HEK293 (cell line): ENCODE measurements at regions not wholly inside any gene's neighbourhood (a gene's known extent, or its start where the extent isn't known, plus 50 kb on each side); places are given as distances from the start of the nearest gene placed in this dataset.

Experiments used
- CTCF ChIP-seq: fragments of 450-650 bp; formaldehyde crosslinking; IDR thresholded peaks from 2 replicates; pipeline ENCODE4 v1.5.1; 2016; ENCODE audit warnings: missing biosample characterization, missing genetic modification characterization
- EGR2 ChIP-seq: fragments of 450-650 bp; formaldehyde crosslinking; IDR thresholded peaks from 2 replicates; pipeline ENCODE4 v1.5.1; 2016; ENCODE audit warnings: low read depth, missing biosample characterization, missing genetic modification characterization
- PRDM4 ChIP-seq: fragments of 450-650 bp; formaldehyde crosslinking; IDR thresholded peaks from 2 replicates; pipeline ENCODE4 v1.5.1; 2017; ENCODE audit warnings: missing biosample characterization, missing genetic modification characterization
- SETDB1 ChIP-seq: IDR thresholded peaks from one replicate; pipeline ENCODE4 v1.6.1; 2017; ENCODE audit warnings: mild to moderate bottlenecking, low read length, moderate library complexity, mixed read lengths; ENCODE audit not compliant: insufficient read length
- YY1 ChIP-seq: fragments of 450-650 bp; formaldehyde crosslinking; IDR thresholded peaks from 2 replicates; pipeline ENCODE4 v1.5.1; 2018; ENCODE audit warnings: missing biosample characterization, missing genetic modification characterization
- ZNF133 ChIP-seq: fragments of 450-650 bp; formaldehyde crosslinking; IDR thresholded peaks from 2 replicates; pipeline ENCODE4 v1.5.1; 2016; ENCODE audit warnings: missing biosample characterization, missing genetic modification characterization

- no peak for TF ChIP-seq ZNF133
- no peak for TF ChIP-seq YY1 (tag by site-specific recombination)
- TF ChIP-seq PRDM4 (tag by site-specific recombination), result no peak
- no peak for TF ChIP-seq CTCF (tag by site-specific recombination)
- no peak for TF ChIP-seq SETDB1
- no peak for TF ChIP-seq EGR2 (tag by site-specific recombination)
Measured at GRCh38 chr3:71850654-71851053, 65.7 kb upstream of the PROK2 start.
